ENCODE measurements at regions not wholly inside any gene's neighbourhood (a gene's known extent, or its start where the extent isn't known, plus 50 kb on each side); places are given as distances from the start of the nearest gene placed in this dataset.

DNA sequence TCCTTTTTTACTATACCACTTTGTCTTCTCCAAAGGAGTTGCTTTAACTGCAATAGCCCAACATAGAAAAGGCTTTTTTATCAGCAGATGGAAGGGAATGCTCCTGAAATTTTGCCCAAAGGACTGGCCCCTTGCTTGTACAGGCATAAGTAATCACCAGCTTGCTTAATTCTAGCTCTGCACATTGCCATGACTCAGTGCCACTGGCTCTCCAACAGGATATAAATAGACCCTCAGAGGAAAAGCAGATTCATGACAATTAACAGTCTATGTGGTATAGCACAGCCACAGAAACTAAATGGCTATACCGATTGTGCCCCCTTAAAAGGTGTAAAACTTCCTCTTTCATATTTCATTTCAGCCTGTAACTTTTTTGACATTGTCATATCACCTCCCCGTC, 227.0 kb downstream of the ZNF608 start:
- no peaks in the 10 kb centered on the region for H3K4me1 ChIP-seq (ENCODE audit: insufficient read depth, low read length)
- no peak overlapping the region for H3K4me2 ChIP-seq (ENCODE audit: insufficient read depth, insufficient read length, low read length)
- no CpG with 5 or more reads among the region's 2 CpGs for WGBS (ENCODE audit: extremely low coverage, insufficient read length, low lambda C conversion rate)

More for the DNA sequence above, 227.0 kb downstream of the ZNF608 start:
- H3K27me3 Mint-ChIP-seq (ENCODE audit: low read depth), result peaks cover 1% of the 10 kb centered on the region; the same call in 1 of the 2 replicates
- Histone ChIP-seq H4K91ac (ENCODE audit: insufficient read length, low read depth, low read length) (no peak overlapping the region), H3K14ac (ENCODE audit: insufficient read depth, low read length) (no peak overlapping the region), H3K18ac (ENCODE audit: insufficient read length, low read depth, low read length) (no peak overlapping the region), H3K79me1 (ENCODE audit: insufficient read depth, low read depth, low read length, poor library complexity, severe bottlenecking) (no peaks in the 10 kb centered on the region), H3K27ac (ENCODE audit: insufficient read length, low read depth, low read length) (no peak overlapping the region), H3K23me2 (ENCODE audit: insufficient read length, low read depth, low read length, poor library complexity, severe bottlenecking) (no peaks in the 10 kb centered on the region), H4K5ac (ENCODE audit: insufficient read length, low read depth, low read length) (no peak overlapping the region), H2BK20ac (ENCODE audit: low read depth, low read length, poor library complexity, severe bottlenecking) (no peak overlapping the region), H2BK120ac (ENCODE audit: low read depth, low read length, poor library complexity, severe bottlenecking) (no peak overlapping the region), H3K4ac (ENCODE audit: low read depth, low read length) (no peak overlapping the region), H2BK5ac (ENCODE audit: insufficient read length, low read length) (no peak overlapping the region), H4K8ac (replicated peaks; ENCODE audit: insufficient read length, low read depth, low read length) (no peak overlapping the region), H2BK12ac (ENCODE audit: insufficient read length, low read depth, low read length) (no peak overlapping the region), H3K9me3 (ENCODE audit: control insufficient read depth, low read depth, low read length) (no peaks in the 10 kb centered on the region), H3K27me3 (ENCODE audit: insufficient read depth, low read length) (no peaks in the 10 kb centered on the region), H2AK5ac (ENCODE audit: insufficient read length, low read length) (no peak overlapping the region), H3K56ac (ENCODE audit: insufficient read length, low read depth, low read length) (no peak overlapping the region), H3K79me2 (ENCODE audit: insufficient read depth, low read length) (no peaks in the 10 kb centered on the region), H3K23ac (ENCODE audit: insufficient read length, low read depth, low read length) (no peak overlapping the region), H2BK15ac (ENCODE audit: low read depth, low read length) (no peak overlapping the region), H3K9ac (ENCODE audit: extremely low read depth, insufficient read length, low read length) (no peak overlapping the region), H3T11ph (ENCODE audit: low read length) (no peak overlapping the region), H4K20me1 (ENCODE audit: control insufficient read depth, insufficient read depth, insufficient read length) (no peaks in the 10 kb centered on the region), H2AFZ (ENCODE audit: low read length) (no peak overlapping the region)
- TF ChIP-seq, protein P1, sequence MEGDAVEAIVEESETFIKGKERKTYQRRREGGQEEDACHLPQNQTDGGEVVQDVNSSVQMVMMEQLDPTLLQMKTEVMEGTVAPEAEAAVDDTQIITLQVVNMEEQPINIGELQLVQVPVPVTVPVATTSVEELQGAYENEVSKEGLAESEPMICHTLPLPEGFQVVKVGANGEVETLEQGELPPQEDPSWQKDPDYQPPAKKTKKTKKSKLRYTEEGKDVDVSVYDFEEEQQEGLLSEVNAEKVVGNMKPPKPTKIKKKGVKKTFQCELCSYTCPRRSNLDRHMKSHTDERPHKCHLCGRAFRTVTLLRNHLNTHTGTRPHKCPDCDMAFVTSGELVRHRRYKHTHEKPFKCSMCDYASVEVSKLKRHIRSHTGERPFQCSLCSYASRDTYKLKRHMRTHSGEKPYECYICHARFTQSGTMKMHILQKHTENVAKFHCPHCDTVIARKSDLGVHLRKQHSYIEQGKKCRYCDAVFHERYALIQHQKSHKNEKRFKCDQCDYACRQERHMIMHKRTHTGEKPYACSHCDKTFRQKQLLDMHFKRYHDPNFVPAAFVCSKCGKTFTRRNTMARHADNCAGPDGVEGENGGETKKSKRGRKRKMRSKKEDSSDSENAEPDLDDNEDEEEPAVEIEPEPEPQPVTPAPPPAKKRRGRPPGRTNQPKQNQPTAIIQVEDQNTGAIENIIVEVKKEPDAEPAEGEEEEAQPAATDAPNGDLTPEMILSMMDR (conservative IDR thresholded peaks at IDR 0.05), result no peak
- peaks cover 0 to 7% (median 4%) of the 10 kb centered on the region in 3 experiments; a peak in 3 of 7 replicates for H3K36me3 Mint-ChIP-seq (ENCODE audit: insufficient read depth in 1 of 3, low read depth in 3 of 3)
- peaks cover 2 to 7% of the 10 kb centered on the region in 2 experiments; a peak in 2 of 5 replicates for H3K9me3 Mint-ChIP-seq
- H3K27ac Mint-ChIP-seq, result no peak overlapping the region
- DNase-seq, result no peak
- H3K4me1 Mint-ChIP-seq, result peaks cover 9 to 11% of the 10 kb centered on the region in 2 experiments
- H3K4me3 Mint-ChIP-seq, result no peak overlapping the region
